Ovary (tissue), 7 donors: ENCODE measurements at regions not wholly inside any gene's neighbourhood (a gene's known extent, or its start where the extent isn't known, plus 50 kb on each side); places are given as distances from the start of the nearest gene placed in this dataset.

ENCODE experiments used
- DNase-seq, 5 donors: peaks; one replicate each; pipeline ENCODE4 v3.0.0-alpha.2; 2019 to 2020
- H3K27ac ChIP-seq, 2 donors: fragments of 200-600 bp; one replicate each; pipeline versions ENCODE4 v1.5.1 to v1.8.0; 2019 to 2022
- H3K27me3 ChIP-seq: fragments of 200-600 bp; one replicate; pipeline ENCODE4 v1.8.0; 2022
- H3K36me3 ChIP-seq: fragments of 200-600 bp; sonication (generic); one replicate; pipeline ENCODE4 v1.5.1; 2019
- H3K4me1 ChIP-seq: one replicate; pipeline ENCODE4 v1.8.1; 2013; ENCODE audit warnings: mild to moderate bottlenecking, moderate library complexity; ENCODE audit not compliant: insufficient read depth
- H3K4me3 ChIP-seq: fragments of 200-600 bp; sonication (generic); one replicate; pipeline ENCODE4 v1.5.1; 2017
- H3K9me3 ChIP-seq, 2 donors: fragments of 200-600 bp in 1 of 2; sonication (generic) in 1 of 2; one replicate each; pipeline versions ENCODE4 v1.5.1 to v1.8.1; 2013 to 2019; ENCODE audit warnings: mild to moderate bottlenecking in 1 of 2, moderate library complexity in 1 of 2
- EP300 ChIP-seq: sonication (generic); formaldehyde crosslinking; IDR thresholded peaks from one replicate; pipeline ENCODE4 v1.6.1; 2017; ENCODE audit warnings: antibody characterized with exemption
- POLR2A ChIP-seq: fragments of 450-650 bp; IDR thresholded peaks from one replicate; pipeline ENCODE4 v1.6.1; 2017; ENCODE audit warnings: antibody characterized with exemption, mild to moderate bottlenecking, moderate library complexity
- WGBS, 3 donors: extraction: QIAGEN DNeasy Blood & Tissue Kit in 1 of 3; methylation state at CpG; one replicate each; pipeline versions ENCODE4 v1.1.5 to v1.1.7; 2013 to 2017; 5-methylcytosine and 5-hydroxymethylcytosine counted together
- intact Hi-C, 4 donors: fragments of 100-400 bp; cut with DNase I; formaldehyde crosslinking; loops; one replicate each; pipeline versions ENCODE4 v1.11.0 to v1.15.1; 2022 to 2023
- TF ChIP-seq, protein P1 (sequence below), 3 donors: fragments of 450-650 bp in 2 of 3; fragments of 200-600 bp in 1 of 3; IDR thresholded peaks; one replicate each; pipeline versions ENCODE4 v1.5.1 to v1.8.0; 2016 to 2022; ENCODE audit warnings: antibody characterized with exemption in 3 of 3, mild to moderate bottlenecking in 1 of 3
- donor health status: DM: no; HTN: no; CAD: no; lungs with moderate emphysema.
- donor health status: DM: no; HTN: no; CAD: no.
- donor health status: Bipolar disorder and iron deficiency.
- donor health status: DM: no; HTN: no; CAD: no.
- donor health status: DM: yes; HTN: yes; CAD: no.

DNA sequence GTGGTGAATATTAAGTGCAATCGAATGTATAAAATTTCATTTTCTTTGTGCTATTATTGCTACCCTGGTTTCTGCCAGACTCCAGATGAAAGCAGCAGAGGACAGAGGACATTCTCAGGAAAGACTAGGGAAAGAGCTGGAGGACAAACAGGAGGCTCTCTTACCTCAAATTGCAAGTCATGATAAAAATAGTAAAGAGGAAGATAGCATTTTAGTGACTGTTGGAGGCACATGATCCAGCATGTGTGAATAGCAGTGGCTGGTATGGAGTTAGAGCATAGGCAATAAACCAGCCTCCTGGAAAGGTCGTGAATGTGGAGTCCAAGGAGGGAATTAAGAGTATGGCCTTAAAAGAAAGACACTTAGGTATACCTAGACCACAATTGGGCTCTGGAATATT, 1040.0 kb downstream of the STPG2 start:
- intact Hi-C loops: no loop called here
- H3K4me1 ChIP-seq: no peaks in the 10 kb centered on the region
- no peak for DNase-seq
- H3K27me3 ChIP-seq: no peaks in the 10 kb centered on the region
- H3K4me3 ChIP-seq: no peak overlapping the region
- no peak overlapping the region for H3K27ac ChIP-seq
- TF ChIP-seq EP300: no peak
- no peak for TF ChIP-seq POLR2A
- TF ChIP-seq, protein P1, sequence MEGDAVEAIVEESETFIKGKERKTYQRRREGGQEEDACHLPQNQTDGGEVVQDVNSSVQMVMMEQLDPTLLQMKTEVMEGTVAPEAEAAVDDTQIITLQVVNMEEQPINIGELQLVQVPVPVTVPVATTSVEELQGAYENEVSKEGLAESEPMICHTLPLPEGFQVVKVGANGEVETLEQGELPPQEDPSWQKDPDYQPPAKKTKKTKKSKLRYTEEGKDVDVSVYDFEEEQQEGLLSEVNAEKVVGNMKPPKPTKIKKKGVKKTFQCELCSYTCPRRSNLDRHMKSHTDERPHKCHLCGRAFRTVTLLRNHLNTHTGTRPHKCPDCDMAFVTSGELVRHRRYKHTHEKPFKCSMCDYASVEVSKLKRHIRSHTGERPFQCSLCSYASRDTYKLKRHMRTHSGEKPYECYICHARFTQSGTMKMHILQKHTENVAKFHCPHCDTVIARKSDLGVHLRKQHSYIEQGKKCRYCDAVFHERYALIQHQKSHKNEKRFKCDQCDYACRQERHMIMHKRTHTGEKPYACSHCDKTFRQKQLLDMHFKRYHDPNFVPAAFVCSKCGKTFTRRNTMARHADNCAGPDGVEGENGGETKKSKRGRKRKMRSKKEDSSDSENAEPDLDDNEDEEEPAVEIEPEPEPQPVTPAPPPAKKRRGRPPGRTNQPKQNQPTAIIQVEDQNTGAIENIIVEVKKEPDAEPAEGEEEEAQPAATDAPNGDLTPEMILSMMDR (IDR thresholded peaks at IDR 0.05): no peak
- no peaks in the 10 kb centered on the region for H3K9me3 ChIP-seq
- H3K36me3 ChIP-seq: no peaks in the 10 kb centered on the region
- WGBS, 3 donors: 78 to 90% (median 80%) methylated on average over 2 of the region's 2 CpGs

DNA sequence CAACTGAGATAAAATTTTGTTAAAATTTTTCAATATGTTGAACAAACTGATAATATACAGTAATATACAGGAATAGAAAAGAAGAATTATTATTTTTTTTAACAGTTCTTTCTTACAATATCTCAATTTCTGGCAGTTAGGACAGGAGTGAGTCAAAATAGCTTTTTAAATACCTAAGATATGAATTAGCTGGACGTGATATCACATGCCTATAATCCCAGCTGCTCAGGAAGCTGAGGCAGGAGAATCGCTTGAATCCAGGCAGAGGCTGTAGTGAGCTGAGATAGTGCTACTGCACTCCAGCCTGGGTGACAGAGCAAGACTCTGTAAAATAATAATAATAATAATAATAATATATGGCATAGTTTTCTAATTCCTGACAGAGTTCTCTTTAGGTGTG, 1039.3 kb downstream of the STPG2 start:
- no peaks in the 10 kb centered on the region for H3K4me1 ChIP-seq
- no peaks in the 10 kb centered on the region for H3K27me3 ChIP-seq
- TF ChIP-seq EP300 (no peak), POLR2A (no peak)
- TF ChIP-seq, protein P1 (IDR thresholded peaks at IDR 0.05): no peak
- DNase-seq: no peak
- intact Hi-C loops: no loop called here
- no peaks in the 10 kb centered on the region for H3K36me3 ChIP-seq
- H3K9me3 ChIP-seq: no peaks in the 10 kb centered on the region
- WGBS, 3 donors: 6 to 33% (median 8%) methylated on average over 2 of the region's 2 CpGs
- no peak overlapping the region for H3K4me3 ChIP-seq
- no peak overlapping the region for H3K27ac ChIP-seq

GRCh38 chr4:97104666-97105065, 1038.6 kb downstream of the STPG2 start:
- 72 to 82% (median 76%) methylated on average over 3 of the region's 3 CpGs for WGBS, 3 donors

GRCh38 chr4:97105347-97106099, 1037.8 kb downstream of the STPG2 start:
- no peaks in the 10 kb centered on the region for H3K27me3 ChIP-seq
- no peak overlapping the region for H3K4me3 ChIP-seq
- DNase-seq: no peak
- TF ChIP-seq POLR2A (no peak), EP300 (no peak)
- TF ChIP-seq, protein P1 (IDR thresholded peaks at IDR 0.05): no peak
- H3K4me1 ChIP-seq: no peaks in the 10 kb centered on the region
- H3K27ac ChIP-seq: no peak overlapping the region
- WGBS, 3 donors: 78 to 89% (median 88%) methylated on average over 3 of the region's 3 CpGs
- H3K9me3 ChIP-seq: no peaks in the 10 kb centered on the region
- H3K36me3 ChIP-seq: no peaks in the 10 kb centered on the region
- intact Hi-C loops: no loop called here

More at GRCh38 chr4:97104666-97105065, 1038.6 kb downstream of the STPG2 start:
- Histone ChIP-seq H3K27me3 (no peaks in the 10 kb centered on the region), H3K36me3 (no peaks in the 10 kb centered on the region), H3K4me1 (no peaks in the 10 kb centered on the region), H3K9me3 (no peaks in the 10 kb centered on the region), H3K27ac (no peak overlapping the region), H3K4me3 (no peak overlapping the region)
- no peak for DNase-seq
- TF ChIP-seq POLR2A (no peak), EP300 (no peak)
- TF ChIP-seq, protein P1 (IDR thresholded peaks at IDR 0.05): no peak
- intact Hi-C loops: no loop called here
